ENCODE measurements at regions not wholly inside any gene's neighbourhood (a gene's known extent, or its start where the extent isn't known, plus 50 kb on each side); places are given as distances from the start of the nearest gene placed in this dataset.

DNA sequence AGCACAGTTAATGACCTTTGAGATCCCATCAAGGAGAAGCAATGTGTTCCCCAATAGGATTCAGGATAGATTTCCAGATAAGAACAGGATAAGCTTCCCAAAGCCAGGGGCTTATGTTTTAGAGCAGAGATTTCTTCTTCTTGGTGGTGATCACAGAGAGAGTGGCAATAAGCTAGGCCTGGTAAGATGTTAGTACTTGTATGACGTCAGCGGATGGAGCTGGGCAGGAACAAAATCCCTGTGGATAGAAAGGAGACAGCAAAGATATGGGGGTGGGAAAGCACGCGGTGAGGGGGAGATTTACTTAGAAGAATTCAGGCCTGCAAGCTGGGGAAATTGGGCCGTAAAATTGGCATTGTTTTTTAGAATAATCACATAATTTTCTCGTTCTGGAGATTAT, 323.0 kb downstream of the MTX2 start:
- TF ChIP-seq, protein P1, sequence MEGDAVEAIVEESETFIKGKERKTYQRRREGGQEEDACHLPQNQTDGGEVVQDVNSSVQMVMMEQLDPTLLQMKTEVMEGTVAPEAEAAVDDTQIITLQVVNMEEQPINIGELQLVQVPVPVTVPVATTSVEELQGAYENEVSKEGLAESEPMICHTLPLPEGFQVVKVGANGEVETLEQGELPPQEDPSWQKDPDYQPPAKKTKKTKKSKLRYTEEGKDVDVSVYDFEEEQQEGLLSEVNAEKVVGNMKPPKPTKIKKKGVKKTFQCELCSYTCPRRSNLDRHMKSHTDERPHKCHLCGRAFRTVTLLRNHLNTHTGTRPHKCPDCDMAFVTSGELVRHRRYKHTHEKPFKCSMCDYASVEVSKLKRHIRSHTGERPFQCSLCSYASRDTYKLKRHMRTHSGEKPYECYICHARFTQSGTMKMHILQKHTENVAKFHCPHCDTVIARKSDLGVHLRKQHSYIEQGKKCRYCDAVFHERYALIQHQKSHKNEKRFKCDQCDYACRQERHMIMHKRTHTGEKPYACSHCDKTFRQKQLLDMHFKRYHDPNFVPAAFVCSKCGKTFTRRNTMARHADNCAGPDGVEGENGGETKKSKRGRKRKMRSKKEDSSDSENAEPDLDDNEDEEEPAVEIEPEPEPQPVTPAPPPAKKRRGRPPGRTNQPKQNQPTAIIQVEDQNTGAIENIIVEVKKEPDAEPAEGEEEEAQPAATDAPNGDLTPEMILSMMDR (conservative IDR thresholded peaks at IDR 0.05): no peak
- no peak for TF ChIP-seq EZH2 (IDR thresholded peaks at IDR 0.05; ENCODE audit: low read depth)

Data from PC-9 (cell line).